ENCODE measurements at regions not wholly inside any gene's neighbourhood (a gene's known extent, or its start where the extent isn't known, plus 50 kb on each side); places are given as distances from the start of the nearest gene placed in this dataset.

GRCh38 chr16:73213732-73214455, 166.0 kb upstream of the ZFHX3 start:
- no peak for TF ChIP-seq CTCF (conservative IDR thresholded peaks at IDR 0.05 in 1 of 2, IDR thresholded peaks at IDR 0.05 in 1 of 2; ENCODE audit: low read depth in 1 of 2, low read length in 2 of 2)
- no peak for TF ChIP-seq EZH2 (IDR thresholded peaks at IDR 0.05; ENCODE audit: low read length, missing control alignments)

Measured in fibroblast of lung (primary cell).